HG02610 (cell line): ENCODE measurements at regions not wholly inside any gene's neighbourhood (a gene's known extent, or its start where the extent isn't known, plus 50 kb on each side); places are given as distances from the start of the nearest gene placed in this dataset.
"Not testable (repeated sequence)": the region's sequence is repeated elsewhere in the genome, so short reads cannot be mapped to it uniquely, and the experiment has no call there.

Source experiments
- ATAC-seq: cut with Tn5 transposase; IDR thresholded peaks from one replicate; pipeline ENCODE4 v1.9.1; 2021; ENCODE audit warnings: mild to moderate bottlenecking, moderate library complexity; ENCODE audit not compliant: unreplicated experiment

DNA sequence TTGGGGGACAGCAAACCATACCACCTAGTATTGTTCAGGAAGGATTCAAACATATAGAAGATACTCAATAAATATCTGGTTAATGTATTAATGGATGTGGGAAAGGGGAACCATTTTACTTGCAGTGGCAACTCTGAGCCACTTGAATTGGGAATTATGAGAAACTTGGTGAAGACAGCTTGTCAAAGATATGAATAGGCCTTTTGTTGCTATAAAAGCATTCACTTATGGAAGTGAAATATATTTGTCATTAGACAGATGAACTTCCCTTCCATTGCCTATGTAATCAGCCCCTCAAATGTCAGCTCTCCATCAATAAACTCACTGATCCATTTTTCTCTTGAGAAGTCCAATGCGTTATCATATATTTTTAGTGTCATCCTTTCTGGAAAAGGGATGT lies 56.1 kb downstream of the GPR85 start:
- no peak for ATAC-seq

DNA sequence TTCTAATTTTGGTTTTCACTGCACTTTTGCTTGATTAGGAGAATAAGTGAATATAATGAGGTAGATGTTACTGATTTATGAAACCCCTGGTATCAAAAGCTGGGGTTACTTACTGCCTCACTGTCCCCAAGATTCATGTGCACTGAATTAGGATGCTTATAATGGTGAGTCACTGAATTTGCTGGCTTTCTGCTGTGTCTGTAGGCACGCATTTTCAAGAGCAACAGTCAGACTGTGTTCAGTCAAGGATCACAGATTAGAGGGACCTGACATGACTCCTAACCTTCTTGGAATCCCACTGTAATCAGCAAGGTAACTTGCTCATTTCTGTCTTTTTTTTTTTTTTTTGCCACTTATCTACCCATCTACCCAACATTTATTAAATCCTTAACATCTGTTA lies 59.7 kb downstream of the GPR85 start:
- no peak for ATAC-seq

DNA sequence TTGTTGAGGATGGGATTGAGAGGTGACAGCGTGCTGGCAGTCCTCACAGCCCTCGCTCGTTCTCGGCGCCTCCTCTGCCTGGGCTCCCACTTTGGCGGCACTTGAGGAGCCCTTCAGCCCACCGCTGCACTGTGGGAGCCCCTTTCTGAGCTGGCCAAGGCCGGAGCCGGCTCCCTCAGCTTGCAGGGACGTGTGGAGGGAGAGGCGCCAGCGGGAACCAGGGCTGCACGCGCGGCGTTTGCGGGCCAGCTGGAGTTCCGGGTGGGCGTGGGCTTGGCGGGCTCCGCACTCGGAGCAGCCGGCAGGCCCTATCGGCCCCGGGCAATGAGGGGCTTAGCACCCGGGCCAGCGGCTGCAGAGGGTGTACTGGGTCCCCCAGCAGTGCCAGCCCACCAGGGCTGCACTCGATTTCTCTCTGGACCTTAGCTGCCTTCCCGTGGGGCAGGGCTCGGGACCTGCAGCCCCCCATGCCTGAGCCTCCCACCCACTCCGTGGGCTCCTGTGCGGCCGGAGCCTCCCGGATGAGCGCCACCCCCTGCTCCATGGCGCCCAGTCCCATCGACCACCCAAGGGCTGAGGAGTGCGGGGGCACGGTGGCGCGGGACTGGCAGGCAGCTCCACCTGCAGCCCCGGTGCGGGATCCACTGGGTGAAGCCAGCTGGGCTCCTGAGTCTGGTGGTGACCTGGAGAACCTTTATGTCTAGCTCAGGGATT lies 69.3 kb downstream of the GPR85 start:
- not testable (repeated sequence) for ATAC-seq

- ATAC-seq, result no peak
These were observed 71.5 kb downstream of the GPR85 start for GRCh38 chr7:113015034-113015645.

DNA sequence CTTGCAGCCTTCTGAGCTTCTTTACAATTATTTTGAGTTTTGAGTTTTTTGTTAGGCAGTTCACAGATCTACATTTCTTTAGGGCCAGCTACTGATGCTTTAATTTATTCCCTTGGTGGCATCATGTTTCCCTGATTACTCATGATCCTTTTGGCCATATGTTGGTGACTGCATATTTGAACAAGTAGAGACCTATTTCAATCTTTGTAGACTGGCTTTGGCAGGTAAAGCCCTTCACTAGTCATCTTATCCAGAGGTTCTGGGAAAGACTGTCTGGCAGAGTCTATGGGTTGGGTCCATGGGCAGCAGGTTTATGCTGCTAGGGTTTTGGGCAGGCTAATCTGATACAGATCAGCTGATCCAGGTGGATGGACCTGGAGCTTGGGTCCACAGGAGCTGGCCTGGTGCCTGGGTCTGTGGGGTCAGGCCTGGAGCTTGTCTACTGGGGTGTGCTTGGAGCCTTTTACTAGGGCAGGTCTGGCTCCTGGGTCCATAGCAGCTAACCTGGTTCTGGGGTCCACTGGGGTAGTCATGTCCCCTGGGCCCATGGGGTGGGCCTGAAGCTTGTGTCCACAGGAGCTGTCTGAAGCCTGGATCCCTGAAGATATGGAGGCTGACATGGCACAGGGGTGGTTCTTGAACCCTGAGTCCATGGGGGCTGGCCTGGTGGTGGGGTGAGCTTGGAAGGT lies 72.7 kb downstream of the GPR85 start:
- no peak for ATAC-seq

DNA sequence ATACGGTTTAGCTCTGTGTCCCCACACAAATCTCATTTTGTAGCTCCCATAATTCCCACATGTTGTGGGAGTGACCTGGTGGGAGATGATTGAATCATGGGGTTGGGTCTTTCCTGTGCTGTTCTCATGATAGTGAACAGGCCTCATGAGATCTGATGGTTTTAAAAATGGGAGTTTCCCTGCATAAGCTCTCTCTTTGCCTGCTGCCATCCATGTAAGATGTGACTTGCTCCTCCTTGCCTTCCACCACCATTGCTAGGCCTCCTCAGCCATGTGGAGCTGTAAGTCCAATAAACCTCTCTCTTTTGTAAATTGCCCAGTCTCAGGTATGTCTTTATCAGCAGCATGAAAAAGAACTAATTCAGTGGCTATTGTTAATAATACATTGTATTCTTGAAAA lies 73.8 kb downstream of the GPR85 start:
- ATAC-seq, result not testable (repeated sequence)

DNA sequence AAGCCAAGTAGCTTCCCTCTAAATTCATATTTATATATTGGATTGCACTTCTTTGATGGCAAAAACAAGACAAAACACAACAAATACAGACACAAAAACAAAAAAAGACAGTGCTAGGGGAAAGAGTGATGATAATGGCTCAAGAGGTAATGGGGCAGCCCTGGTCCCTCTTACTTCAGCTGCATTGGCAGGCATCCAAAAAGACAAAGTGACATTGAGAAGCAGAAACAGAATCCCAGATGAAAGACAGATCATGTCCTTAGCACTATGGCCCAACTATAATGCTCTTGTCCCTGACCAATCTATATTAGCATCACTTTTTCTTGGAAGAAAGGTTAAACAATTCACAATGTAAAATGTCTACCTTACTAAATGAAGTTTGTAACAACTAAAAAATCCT lies 76.2 kb downstream of the GPR85 start:
- no peak for ATAC-seq

DNA sequence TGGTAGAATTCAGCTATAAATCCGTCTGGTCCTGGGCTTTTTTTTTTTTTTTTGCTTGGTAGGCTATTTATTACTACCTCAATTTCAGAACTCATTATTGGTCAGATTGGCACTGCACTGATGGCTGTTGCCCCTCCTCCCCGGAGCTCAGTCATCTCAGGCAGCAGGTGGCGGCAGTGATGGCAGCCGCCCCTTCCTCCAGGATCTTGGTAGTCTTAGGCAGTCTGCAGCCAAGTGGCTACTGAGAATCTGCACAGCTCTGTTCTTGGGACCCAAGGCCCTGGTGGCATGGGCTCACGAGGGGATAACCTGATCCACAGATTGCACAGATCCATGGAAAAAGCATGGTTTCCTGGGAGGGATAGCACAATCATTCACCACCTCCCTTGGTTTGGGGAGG lies 77.9 kb downstream of the GPR85 start:
- ATAC-seq, result no peak

GRCh38 chr7:113004726-113005454 lies 81.7 kb downstream of the GPR85 start:
- ATAC-seq, result no peak

DNA sequence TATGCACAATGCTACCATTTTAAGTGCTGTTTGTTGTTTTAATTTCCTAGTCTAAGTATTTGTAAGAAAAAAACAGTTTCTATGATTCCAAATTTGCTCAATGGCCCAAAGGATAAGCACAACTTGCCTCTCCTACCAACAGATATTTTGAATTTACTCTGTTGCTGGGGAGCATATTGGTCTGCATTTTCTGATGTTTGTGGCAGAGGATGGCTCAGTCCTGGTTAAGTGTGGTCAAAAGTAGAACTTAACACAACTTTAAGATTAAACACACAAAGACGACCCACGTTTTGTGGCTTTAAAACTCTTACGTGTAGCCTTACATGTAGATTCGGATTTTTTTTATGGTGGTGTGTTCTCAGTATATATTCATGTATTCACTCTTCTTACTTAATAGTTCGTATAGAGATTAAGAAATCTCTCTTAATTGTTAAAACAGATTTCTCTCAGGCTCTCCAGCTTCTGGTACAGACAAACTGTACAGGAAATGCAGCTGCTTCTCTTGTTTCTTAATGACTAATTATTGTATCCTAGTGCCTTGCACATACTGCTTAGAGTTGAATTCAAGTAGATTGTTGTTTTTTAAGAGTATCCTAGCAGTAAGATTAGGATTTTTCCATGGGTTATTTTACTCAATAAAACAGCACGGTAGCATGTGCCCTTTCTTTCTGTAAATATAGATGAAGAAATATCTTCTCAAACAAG lies 86.2 kb downstream of the GPR85 start:
- ATAC-seq, result no peak

- ATAC-seq, result no peak
These were observed 88.8 kb downstream of the GPR85 start for GRCh38 chr7:112997831-112998230.

GRCh38 chr7:112996331-112996871 lies 90.2 kb downstream of the GPR85 start:
- no peak for ATAC-seq

- ATAC-seq, result no peak
These were observed 91.4 kb downstream of the GPR85 start for GRCh38 chr7:112995059-112995824.

DNA sequence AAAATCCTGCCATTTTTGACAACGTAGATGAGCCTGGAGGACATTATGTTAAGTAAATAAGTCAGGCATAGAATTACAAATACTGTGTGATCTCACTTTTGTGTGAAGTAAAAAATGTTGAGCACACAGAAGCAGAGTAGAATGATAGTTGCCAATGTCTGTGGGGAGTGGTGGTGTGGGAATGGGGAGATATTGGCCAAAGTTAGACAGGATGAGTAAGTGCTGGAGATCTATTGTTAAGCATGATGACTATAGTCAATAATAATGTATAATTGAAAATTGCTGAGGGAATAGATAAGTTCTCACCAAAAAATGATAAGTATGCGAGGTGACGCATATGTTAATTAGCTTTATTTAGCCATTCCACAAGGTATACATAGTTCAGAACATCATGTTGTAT lies 92.0 kb downstream of the GPR85 start:
- no peak for ATAC-seq

DNA sequence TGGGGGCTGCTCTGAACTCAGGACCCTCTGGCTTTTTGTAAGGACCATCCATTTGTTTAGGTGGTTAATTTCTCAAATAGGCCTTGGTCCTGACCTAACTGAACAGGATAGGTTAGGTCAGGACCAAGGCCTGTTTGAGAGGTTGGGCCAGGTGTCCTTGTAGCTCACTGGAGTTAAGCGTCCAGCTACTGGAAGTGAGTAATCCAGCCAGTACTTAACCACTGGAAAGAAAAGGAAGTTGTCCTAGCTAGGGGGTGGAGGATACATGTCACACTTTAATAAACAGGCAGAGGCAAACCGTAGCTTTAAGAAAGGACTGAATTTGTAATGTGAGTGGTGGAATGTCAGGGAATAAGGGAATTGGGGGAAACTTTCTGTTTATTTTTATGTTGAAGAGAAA lies 96.0 kb downstream of the GPR85 start:
- ATAC-seq, result no peak

- no peak for ATAC-seq
These were observed 97.1 kb downstream of the GPR85 start for GRCh38 chr7:112989531-112989930.

GRCh38 chr7:112987171-112987570 lies 99.5 kb downstream of the GPR85 start:
- no peak for ATAC-seq

DNA sequence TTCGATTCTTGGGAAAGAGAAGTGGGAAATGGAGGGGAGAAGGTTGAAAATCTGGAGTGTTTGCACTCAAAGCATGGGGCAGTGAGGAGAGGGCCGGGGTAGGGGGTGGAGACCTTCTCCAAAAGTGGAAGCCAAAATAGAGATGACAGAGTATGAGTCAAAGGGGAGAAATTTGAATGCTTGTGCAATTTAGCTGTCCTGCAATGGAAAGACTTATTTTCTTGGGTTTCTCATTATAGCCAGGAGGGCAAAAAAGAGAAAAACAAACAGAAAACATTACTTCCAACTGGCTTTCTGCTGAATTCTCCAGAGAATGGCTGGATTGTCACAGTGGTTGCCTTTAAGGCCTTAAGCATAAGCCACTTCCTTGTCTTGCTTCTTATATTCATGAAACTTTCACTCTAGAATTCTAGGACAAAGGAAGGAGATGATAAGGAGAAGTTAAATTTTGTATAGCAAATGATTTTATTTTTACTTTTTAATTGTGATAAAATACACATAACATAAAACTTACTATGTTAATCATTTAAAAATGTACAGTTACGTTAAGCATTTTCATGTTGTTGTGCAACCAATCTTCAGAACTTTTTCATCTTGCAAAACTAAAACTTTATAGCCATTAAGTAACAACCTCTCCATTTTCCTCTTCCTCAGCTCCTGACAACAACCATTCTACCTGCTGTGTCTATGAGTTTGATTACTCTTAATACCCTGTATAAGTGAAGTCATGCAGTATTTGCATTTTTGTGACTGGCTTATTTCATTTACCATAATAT lies 100.2 kb downstream of the GPR85 start:
- no peak for ATAC-seq

DNA sequence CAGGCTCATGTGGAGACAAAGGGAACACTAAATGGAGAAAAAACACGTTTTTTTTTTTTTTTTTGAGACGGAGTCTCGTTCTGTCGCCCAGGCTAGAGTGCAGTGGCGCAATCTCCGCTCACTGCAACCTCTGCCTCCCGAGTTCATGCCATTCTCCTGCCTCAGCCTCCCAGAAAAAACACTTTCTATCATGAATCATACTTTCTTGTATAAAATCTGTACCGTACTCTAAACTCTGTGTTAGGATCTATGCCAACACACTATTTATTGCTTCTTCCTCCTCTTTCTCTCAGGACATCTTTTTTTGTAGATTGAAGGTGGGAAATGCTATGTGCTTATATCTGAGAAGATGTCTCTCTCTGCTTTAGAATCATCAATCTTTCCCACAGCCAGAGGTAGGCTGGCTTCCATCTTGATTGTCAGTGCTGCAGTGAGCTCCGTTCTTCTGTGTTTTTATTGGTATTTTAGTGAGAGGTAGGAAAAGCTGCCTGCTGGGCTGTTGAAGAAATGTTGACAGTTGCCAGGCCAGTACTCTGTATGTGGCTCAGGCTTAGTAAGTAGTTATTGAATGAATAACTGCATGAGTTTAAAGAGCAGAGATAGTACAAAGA lies 101.1 kb downstream of the GPR85 start:
- ATAC-seq, result no peak
